GM12874 (cell line): ENCODE measurements at regions not wholly inside any gene's neighbourhood (a gene's known extent, or its start where the extent isn't known, plus 50 kb on each side); places are given as distances from the start of the nearest gene placed in this dataset.

Experiments
- TF ChIP-seq, protein P1 (sequence below): IDR thresholded peaks from 2 replicates; pipeline ENCODE4 v1.5.1; 2011; ENCODE audit warnings: low read depth, mild to moderate bottlenecking, control low read depth, low read length, moderate library complexity; ENCODE audit not compliant: insufficient read depth

DNA sequence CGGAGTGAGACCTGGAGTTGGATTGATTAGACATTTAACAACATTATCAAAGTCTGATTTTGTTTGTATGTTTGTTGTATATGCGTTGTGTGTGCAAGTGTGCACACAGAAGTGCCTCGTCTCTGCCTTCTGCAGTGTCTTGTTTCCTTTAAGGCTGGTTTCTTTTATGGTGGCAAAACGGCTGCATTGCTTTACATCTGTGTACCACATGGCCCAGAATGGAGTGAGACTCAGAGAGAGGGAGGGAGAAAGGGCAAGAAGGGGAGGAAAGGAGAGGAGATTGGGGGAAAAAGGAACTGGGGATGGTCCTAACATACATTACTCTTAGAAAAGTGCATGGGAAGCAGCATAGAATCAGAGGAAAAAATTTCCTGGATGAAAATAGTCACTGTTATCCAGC, 99.7 kb upstream of the WLS start:
- TF ChIP-seq, protein P1, sequence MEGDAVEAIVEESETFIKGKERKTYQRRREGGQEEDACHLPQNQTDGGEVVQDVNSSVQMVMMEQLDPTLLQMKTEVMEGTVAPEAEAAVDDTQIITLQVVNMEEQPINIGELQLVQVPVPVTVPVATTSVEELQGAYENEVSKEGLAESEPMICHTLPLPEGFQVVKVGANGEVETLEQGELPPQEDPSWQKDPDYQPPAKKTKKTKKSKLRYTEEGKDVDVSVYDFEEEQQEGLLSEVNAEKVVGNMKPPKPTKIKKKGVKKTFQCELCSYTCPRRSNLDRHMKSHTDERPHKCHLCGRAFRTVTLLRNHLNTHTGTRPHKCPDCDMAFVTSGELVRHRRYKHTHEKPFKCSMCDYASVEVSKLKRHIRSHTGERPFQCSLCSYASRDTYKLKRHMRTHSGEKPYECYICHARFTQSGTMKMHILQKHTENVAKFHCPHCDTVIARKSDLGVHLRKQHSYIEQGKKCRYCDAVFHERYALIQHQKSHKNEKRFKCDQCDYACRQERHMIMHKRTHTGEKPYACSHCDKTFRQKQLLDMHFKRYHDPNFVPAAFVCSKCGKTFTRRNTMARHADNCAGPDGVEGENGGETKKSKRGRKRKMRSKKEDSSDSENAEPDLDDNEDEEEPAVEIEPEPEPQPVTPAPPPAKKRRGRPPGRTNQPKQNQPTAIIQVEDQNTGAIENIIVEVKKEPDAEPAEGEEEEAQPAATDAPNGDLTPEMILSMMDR, result no peak

DNA sequence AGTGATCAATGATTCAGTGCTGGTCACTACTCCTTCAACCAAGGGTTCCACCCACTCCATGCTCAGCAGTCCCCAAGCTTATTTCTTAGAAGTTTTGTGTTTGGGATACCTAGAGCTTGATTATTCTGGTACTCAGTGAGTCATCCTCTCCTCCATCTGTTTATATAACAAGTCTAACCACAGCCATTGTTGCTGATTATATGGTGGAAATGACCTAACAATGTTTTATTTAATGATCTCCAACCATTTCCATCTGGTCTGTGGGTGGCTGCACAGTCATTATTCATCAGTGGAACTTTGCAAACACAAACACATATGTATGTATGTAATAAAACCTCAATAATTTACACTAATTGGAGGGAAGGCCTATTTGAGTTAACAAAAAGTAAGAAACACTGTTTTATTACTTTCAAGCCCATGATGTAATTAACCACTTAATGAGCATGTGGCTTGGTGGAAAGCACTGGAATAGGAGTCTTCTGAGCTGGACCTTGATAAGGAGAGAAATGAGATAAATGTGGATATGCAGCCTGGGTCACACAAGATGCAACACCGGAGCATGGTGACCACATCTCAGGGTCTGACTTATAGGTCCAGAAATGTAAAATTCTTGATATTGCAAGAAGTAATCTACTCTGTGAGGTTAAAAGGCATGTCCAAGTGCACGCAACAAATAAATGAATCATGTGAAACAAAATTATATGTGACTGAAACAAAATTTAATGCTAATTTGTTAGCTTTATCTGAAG, 99.0 kb upstream of the WLS start:
- TF ChIP-seq, protein P1, result no peak

DNA sequence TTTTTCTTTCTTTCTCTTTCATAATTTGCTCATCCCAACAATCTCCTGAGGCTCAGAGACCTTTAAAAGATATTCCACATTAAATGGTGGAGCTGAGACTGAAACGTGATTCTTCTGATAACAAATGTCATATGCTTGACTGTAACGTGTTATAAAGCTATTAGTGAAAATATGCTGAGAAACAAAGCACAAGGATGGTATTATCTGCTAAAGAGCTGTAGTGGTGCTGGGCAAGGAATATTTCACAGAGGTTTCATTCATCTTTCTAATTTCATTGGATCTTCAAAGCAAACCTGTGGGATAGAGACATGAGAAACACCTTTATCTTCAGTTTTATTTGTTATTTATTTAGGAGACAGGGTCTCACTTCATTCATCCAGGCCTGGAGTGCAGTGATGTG, 98.1 kb upstream of the WLS start:
- TF ChIP-seq, protein P1, result no peak

DNA sequence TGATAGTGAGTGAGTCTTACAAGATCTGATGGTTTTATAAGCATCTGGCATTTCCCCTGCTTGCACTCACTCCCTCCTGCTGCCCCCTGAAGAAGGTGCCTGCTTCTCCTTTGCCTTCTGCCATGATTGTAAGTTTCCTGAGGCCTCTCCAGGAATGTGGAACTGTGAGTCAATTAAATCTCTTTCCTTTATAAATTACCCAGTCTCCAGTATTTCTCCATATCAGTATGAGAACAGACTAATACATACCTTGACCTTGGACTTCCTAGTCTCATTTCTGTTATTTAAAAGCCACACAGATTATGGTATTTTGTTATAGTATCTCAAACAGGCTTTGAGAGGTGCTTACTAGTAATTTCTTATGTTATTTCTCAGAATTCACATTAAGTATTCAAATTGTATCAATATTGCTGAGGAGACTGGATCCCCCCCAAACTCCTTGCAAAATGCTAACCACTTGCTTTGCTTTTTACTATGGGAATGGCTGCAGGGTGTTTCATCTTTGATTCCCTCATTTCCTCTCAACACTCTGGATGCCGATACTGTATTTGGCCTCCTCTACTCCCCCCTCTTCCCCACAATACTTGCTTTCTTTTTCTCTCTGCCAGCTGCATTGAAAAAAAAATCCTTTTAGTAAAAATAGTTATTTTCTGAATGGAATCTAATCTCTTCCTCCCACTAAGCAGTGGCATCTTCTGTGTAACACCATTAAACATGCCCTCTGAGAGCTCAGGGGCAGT, 96.9 kb upstream of the WLS start:
- TF ChIP-seq, protein P1, result no peak

DNA sequence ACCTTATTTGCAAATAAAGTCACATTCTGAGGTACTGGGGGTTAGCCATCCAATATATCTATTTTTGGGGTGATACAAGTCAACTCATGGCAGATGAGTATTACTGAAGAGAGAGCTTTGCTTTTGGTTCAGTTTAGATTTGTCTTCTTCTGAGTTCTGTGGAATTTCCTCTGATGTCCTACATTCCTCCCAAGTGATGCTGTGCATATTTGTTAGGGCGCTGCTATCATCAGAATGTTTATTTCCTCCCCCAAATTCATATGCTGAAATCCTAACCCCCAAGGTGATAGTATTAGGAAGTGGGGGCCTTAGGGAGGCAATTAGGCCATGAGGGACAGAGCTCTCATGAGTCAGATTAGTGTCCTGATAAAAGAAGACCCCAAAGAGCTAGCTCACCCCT, 96.2 kb upstream of the WLS start:
- TF ChIP-seq, protein P1, result no peak

DNA sequence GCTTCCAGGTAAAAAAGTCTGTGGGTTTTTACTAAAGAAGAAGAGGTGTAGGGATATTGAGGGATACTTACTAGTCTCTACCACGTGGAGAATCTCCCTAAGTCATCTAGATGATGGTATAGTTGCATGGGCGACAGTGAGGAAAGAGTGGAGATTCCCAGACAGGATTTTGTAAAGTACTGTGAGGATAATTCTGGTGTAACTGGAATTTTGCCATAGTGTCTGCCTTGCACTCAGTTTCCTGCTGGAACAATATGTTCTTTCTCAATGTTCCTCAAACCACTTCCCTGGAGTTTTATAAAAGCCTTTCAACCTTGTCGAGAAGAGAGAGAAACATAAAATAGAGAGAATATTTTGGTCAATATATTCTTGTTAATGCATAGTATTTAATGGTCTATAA, 95.1 kb upstream of the WLS start:
- TF ChIP-seq, protein P1, result no peak

DNA sequence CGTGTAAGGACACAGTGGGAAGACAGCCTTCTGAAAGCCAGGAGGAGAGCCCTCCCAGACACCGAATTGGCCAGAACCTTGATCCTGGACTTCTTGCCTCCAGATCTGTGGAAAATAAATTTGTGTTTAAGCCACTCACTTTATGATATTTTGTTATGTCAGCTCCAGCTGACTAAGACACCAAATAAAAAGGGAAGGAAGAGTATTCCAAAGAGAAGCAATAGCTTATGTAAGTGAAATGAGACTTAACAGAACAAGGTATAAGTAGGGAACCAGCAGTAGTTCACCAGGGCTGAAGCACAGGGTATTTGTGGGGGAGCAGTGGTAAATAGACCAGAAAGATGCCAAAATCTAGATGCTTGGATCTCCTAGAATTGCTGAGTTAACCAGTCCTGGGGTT, 94.2 kb upstream of the WLS start:
- TF ChIP-seq, protein P1, result no peak
